Keratinocyte (primary cell): ENCODE measurements at regions not wholly inside any gene's neighbourhood (a gene's known extent, or its start where the extent isn't known, plus 50 kb on each side); places are given as distances from the start of the nearest gene placed in this dataset.

Experiments used
- CTCF ChIP-seq, 3 experiments: IDR thresholded peaks in 1 of 3; conservative IDR thresholded peaks in 1 of 3; optimal IDR thresholded peaks in 1 of 3; 2 replicates in 2 of 3; 3 replicates in 1 of 3; pipeline versions ENCODE3 to v1.5.1; 2011; ENCODE audit warnings: low read length in 3 of 3, mild to moderate bottlenecking in 3 of 3, moderate library complexity in 2 of 3, control low read depth in 1 of 3, inconsistent platforms in 1 of 3; ENCODE audit not compliant: insufficient read depth in 2 of 3; ENCODE audit errors: extremely low read depth in 1 of 3
- EZH2 ChIP-seq: IDR thresholded peaks from one replicate; pipeline ENCODE4 v1.6.1; 2012; ENCODE audit warnings: inconsistent platforms, mild to moderate bottlenecking, low read length, moderate library complexity

GRCh38 chr14:71702786-71703185 is 229.4 kb upstream of the RGS6 start:
- TF ChIP-seq CTCF (optimal IDR thresholded peaks at IDR 0.05 in 1 of 3, IDR thresholded peaks at IDR 0.05 in 1 of 3, conservative IDR thresholded peaks at IDR 0.05 in 1 of 3; ENCODE audit: extremely low read depth in 1 of 3, insufficient read depth in 2 of 3, low read length in 3 of 3) = no peak
- no peak for TF ChIP-seq EZH2
